Erythroblast (primary cell): ENCODE measurements at regions not wholly inside any gene's neighbourhood (a gene's known extent, or its start where the extent isn't known, plus 50 kb on each side); places are given as distances from the start of the nearest gene placed in this dataset.

Experiments used
- GATA1 ChIP-seq: IDR thresholded peaks from 2 replicates; pipeline ENCODE4 v1.6.1; 2011; ENCODE audit warnings: low read depth, mild to moderate bottlenecking, control low read depth, low read length, moderate library complexity
- POLR2A ChIP-seq: IDR thresholded peaks from 2 replicates; pipeline ENCODE4 v1.6.1; 2011; ENCODE audit warnings: mild to moderate bottlenecking, low read length

- no peak for TF ChIP-seq POLR2A
- TF ChIP-seq GATA1: no peak
Observed at GRCh38 chrX:139198936-139199335, 331.6 kb upstream of the F9 start.
